ENCODE measurements at regions not wholly inside any gene's neighbourhood (a gene's known extent, or its start where the extent isn't known, plus 50 kb on each side); places are given as distances from the start of the nearest gene placed in this dataset.

DNA sequence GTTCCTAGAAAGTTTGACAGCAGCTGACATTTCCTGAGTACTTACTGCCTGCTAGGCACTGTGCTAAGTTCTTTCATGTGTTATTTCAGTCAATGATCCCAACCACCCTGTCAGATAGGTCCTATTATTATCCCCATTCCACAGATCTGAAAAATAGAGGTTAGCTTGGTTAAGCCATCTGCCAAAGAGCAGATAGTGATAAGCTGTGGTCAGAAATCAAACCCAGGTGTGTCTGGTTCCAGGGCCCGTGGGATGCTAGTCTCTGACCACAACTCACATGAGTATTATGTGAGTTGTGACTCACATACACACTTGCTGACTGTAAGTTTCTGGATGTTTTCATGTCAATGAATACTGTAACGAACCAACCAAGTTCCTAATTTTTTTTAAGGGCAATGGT, 132.0 kb upstream of the APCDD1 start:
- Histone ChIP-seq H3K36me3 (ENCODE audit: insufficient read depth, low read length) (no peaks in the 10 kb centered on the region), H3K9me3 (ENCODE audit: low read depth, low read length) (no peaks in the 10 kb centered on the region), H3K27ac (no peak overlapping the region), H3K4me3 (no peak overlapping the region), H3K9ac (ENCODE audit: insufficient read length) (no peak overlapping the region)
- no peak for TF ChIP-seq POLR2AphosphoS5 (IDR thresholded peaks at IDR 0.05; ENCODE audit: borderline replicate concordance, low read depth, low read length)
- no peak for TF ChIP-seq FOXP2 (optimal IDR thresholded peaks at IDR 0.05; ENCODE audit: control extremely low read depth, extremely low read length, insufficient read depth)
- no peak for TF ChIP-seq EZH2 (IDR thresholded peaks at IDR 0.05)
- DNase-seq (ENCODE audit: low read depth, low spot score): no peak

DNA sequence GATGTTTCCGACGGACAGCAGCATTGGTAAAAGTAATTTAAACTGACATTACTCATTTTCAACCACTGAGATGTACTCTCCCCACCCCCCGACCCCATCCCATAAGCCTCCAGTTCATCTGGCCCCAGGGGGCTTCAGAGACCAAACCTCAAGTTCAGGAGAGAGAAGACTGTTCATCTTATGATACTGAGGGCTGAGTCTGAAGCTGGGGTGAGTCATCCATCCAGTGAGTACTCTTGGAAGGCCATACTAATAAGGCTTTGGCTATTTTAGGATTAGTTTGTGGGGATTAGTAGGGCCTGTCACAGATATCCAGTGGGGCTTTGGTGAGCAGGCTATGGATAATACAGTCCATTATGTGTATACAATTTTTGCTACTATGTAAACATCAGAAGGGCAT, 125.3 kb upstream of the APCDD1 start:
- Histone ChIP-seq H3K9ac (ENCODE audit: insufficient read length) (no peak overlapping the region), H3K36me3 (ENCODE audit: insufficient read depth, low read length) (no peaks in the 10 kb centered on the region), H3K9me3 (ENCODE audit: low read depth, low read length) (no peaks in the 10 kb centered on the region), H3K27ac (no peak overlapping the region), H3K4me3 (no peak overlapping the region)
- TF ChIP-seq FOXP2 (optimal IDR thresholded peaks at IDR 0.05; ENCODE audit: control extremely low read depth, extremely low read length, insufficient read depth) (no peak), POLR2AphosphoS5 (IDR thresholded peaks at IDR 0.05; ENCODE audit: borderline replicate concordance, low read depth, low read length) (no peak), EZH2 (IDR thresholded peaks at IDR 0.05) (no peak)
- no peak for DNase-seq (ENCODE audit: low read depth, low spot score)

DNA sequence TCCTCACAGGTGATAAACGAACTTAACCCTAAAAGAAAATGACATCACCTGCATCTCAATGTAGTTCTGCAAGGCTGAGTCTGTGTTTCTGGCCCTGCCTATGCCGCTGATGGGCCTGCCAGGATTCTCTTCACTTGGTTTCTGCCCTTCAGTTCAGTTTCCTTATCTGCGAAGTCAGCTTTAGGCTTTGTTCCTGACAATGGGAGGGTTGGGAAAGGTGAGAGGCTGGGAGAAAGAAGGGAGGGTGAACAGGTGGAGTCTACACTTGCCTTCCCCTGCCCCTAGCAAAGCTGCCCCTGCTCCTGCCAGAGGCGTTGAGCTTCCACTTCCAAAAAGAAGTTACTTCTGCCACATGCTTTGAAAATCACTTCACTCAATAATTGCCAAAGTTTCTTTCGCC, 124.0 kb upstream of the APCDD1 start:
- Histone ChIP-seq H3K27ac (no peak overlapping the region), H3K9ac (ENCODE audit: insufficient read length) (no peak overlapping the region), H3K4me3 (no peak overlapping the region), H3K9me3 (ENCODE audit: low read depth, low read length) (no peaks in the 10 kb centered on the region), H3K36me3 (ENCODE audit: insufficient read depth, low read length) (no peaks in the 10 kb centered on the region)
- no peak for DNase-seq (ENCODE audit: low read depth, low spot score)
- no peak for TF ChIP-seq FOXP2 (optimal IDR thresholded peaks at IDR 0.05; ENCODE audit: control extremely low read depth, extremely low read length, insufficient read depth)
- no peak for TF ChIP-seq EZH2 (IDR thresholded peaks at IDR 0.05)
- no peak for TF ChIP-seq POLR2AphosphoS5 (IDR thresholded peaks at IDR 0.05; ENCODE audit: borderline replicate concordance, low read depth, low read length)

DNA sequence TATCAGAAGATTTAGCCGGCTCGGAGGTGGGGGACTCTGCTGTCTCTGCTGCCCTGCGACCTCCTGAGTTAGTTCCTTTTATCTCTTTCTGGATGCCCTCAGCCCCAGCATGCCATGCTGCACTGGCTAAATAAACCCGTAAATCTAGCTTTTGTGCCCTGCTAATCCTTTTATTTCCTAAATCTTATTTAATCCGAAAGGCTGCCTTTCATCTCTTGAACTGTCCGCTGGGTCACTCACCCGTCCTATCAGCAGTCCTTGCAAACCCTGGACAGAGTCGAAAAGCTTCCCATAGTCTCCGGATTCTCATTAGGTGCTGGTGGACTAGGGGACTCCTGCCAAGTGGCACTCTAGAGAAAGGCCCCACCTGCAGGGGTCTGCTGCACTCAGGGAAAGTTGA, 122.0 kb upstream of the APCDD1 start:
- Histone ChIP-seq H3K4me3 (no peak overlapping the region), H3K9me3 (ENCODE audit: low read depth, low read length) (no peaks in the 10 kb centered on the region), H3K36me3 (ENCODE audit: insufficient read depth, low read length) (no peaks in the 10 kb centered on the region), H3K9ac (ENCODE audit: insufficient read length) (no peak overlapping the region), H3K27ac (no peak overlapping the region)
- no peak for TF ChIP-seq FOXP2 (optimal IDR thresholded peaks at IDR 0.05; ENCODE audit: control extremely low read depth, extremely low read length, insufficient read depth)
- TF ChIP-seq EZH2 (IDR thresholded peaks at IDR 0.05): no peak
- no peak for TF ChIP-seq POLR2AphosphoS5 (IDR thresholded peaks at IDR 0.05; ENCODE audit: borderline replicate concordance, low read depth, low read length)
- DNase-seq (ENCODE audit: low read depth, low spot score): no peak

DNA sequence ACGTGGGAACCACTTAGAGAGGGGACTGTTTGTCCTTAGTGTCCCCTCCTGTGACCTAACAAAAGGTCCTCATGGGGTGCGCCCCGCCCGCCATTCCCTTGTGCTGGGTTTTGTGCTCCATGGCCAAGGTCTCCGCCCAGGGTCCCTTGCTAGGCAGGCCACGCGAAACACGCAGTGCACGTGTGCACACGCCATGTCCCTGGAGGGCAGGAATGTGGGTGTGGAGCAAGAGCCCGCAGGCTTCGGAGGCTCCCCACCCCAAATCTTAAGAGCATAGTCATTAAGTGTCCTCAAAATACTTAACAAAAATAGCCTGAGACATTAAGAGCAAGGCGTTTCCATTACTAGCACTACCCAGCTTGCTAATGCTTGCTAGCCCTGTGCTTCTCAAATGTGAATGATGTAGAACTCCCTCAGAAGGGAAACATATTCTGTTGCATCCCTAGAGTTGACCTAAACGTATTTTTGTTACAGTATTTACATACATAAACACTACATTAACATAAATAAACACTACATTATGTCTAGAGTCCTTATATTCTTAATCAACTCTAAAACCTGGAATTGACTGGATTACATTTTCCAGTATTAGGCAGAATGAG, 117.6 kb upstream of the APCDD1 start:
- no peaks in the 10 kb centered on the region for H3K9me3 ChIP-seq (ENCODE audit: low read depth, low read length)
- DNase-seq (ENCODE audit: low read depth, low spot score): no peak
- TF ChIP-seq FOXP2 (optimal IDR thresholded peaks at IDR 0.05; ENCODE audit: control extremely low read depth, extremely low read length, insufficient read depth) (no peak), EZH2 (IDR thresholded peaks at IDR 0.05) (no peak), POLR2AphosphoS5 (IDR thresholded peaks at IDR 0.05; ENCODE audit: borderline replicate concordance, low read depth, low read length) (no peak)

DNA sequence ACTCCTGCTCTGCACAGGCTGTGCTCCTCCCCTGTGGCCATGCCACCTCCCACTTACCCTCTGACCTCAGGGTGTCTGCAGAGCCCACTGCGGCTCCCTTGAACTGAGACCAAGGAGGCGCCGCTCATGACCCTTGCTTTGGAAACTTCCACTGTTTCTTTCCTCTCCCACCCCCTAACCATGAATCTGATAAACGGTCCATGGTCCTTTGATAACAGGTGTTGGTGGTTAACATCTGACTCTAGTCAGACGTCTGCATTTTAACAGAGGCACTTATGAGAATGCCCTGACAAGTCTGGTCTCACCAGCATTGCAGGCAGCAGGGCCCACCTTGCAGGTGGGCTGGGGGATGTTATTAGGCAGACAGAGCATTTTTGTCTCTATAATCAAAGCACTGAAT, 113.6 kb upstream of the APCDD1 start:
- DNase-seq (ENCODE audit: low read depth, low spot score): no peak
- H3K4me3 ChIP-seq: no peak overlapping the region
- H3K27ac ChIP-seq: no peak overlapping the region
- H3K9ac ChIP-seq (ENCODE audit: insufficient read length): no peak overlapping the region
- TF ChIP-seq FOXP2 (optimal IDR thresholded peaks at IDR 0.05; ENCODE audit: control extremely low read depth, extremely low read length, insufficient read depth): no peak
- TF ChIP-seq POLR2AphosphoS5 (IDR thresholded peaks at IDR 0.05; ENCODE audit: borderline replicate concordance, low read depth, low read length): no peak
- no peak for TF ChIP-seq EZH2 (IDR thresholded peaks at IDR 0.05)
- no peaks in the 10 kb centered on the region for H3K9me3 ChIP-seq (ENCODE audit: low read depth, low read length)
- no peaks in the 10 kb centered on the region for H3K36me3 ChIP-seq (ENCODE audit: insufficient read depth, low read length)

More for the DNA sequence above, 117.6 kb upstream of the APCDD1 start:
- Histone ChIP-seq H3K9ac (ENCODE audit: insufficient read length) (no peak overlapping the region), H3K4me3 (no peak overlapping the region), H3K36me3 (ENCODE audit: insufficient read depth, low read length) (no peaks in the 10 kb centered on the region), H3K27ac (no peak overlapping the region)

DNA sequence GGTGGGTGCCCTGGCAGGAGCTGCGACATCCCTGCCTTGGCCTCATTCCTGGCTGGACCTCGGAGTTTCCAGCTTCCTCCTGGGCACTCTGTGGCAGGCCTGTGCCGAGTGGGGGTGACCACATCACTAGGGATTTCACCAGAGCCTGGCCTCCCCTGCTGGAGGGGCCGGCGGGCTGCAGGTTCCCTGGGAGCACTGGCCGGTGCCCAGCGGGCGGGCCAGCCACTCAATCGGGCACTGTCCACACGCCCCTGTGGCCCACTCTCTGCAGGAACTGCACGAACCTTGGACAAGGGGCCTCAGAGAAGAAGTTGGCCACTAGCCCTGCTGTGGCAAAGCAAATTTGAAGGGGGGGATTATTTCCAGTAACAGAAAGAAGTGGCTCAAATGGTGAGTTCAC, 110.7 kb upstream of the APCDD1 start:
- no peak for DNase-seq (ENCODE audit: low read depth, low spot score)
- Histone ChIP-seq H3K36me3 (ENCODE audit: insufficient read depth, low read length) (no peaks in the 10 kb centered on the region), H3K27ac (no peak overlapping the region), H3K4me3 (no peak overlapping the region), H3K9ac (ENCODE audit: insufficient read length) (no peak overlapping the region), H3K9me3 (ENCODE audit: low read depth, low read length) (no peaks in the 10 kb centered on the region)
- TF ChIP-seq FOXP2 (optimal IDR thresholded peaks at IDR 0.05; ENCODE audit: control extremely low read depth, extremely low read length, insufficient read depth) (no peak), POLR2AphosphoS5 (IDR thresholded peaks at IDR 0.05; ENCODE audit: borderline replicate concordance, low read depth, low read length) (no peak), EZH2 (IDR thresholded peaks at IDR 0.05) (no peak)

DNA sequence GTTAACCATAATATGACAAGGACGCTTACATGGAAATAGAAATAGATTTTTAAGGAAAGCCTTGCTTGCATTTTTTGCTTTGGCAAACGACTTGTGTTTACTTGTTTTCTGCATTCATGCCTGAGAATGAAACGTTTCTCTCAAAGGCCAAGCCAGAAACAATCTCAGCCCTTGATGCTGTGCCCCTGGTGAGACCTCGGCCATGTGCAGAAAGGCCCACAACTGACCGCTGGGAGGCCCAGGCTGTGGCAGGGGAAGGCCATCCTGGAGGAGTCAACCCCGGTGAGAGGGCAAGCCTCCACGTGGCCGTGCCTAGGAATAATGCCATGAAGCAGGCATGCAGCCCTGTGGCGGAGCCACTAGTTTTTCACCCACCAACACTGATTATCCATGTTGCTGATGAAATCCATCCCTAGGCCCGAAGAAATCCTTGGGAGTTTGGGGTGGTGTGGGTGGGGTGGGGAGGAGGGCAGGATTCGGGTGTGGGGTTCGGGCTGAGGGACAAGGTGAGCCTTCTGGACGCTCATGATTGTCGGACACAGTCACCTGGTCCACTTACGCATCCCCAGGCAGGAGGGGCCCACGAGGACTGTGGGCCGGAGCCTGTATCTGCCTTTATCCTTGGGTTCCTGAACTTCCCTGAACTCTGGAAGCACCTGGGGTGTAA, 107.6 kb upstream of the APCDD1 start:
- H3K36me3 ChIP-seq (ENCODE audit: insufficient read depth, low read length): no peaks in the 10 kb centered on the region
- no peaks in the 10 kb centered on the region for H3K9me3 ChIP-seq (ENCODE audit: low read depth, low read length)
- H3K4me3 ChIP-seq: no peak overlapping the region
- no peak overlapping the region for H3K27ac ChIP-seq
- no peak for DNase-seq (ENCODE audit: low read depth, low spot score)
- H3K9ac ChIP-seq (ENCODE audit: insufficient read length): no peak overlapping the region
- no peak for TF ChIP-seq FOXP2 (optimal IDR thresholded peaks at IDR 0.05; ENCODE audit: control extremely low read depth, extremely low read length, insufficient read depth)
- no peak for TF ChIP-seq EZH2 (IDR thresholded peaks at IDR 0.05)
- TF ChIP-seq POLR2AphosphoS5 (IDR thresholded peaks at IDR 0.05; ENCODE audit: borderline replicate concordance, low read depth, low read length): no peak
